Fibroblast of upper back skin (primary cell): ENCODE measurements at regions not wholly inside any gene's neighbourhood (a gene's known extent, or its start where the extent isn't known, plus 50 kb on each side); places are given as distances from the start of the nearest gene placed in this dataset.

Experiments
- DNase-seq: peaks from one replicate; pipeline ENCODE4 v3.0.0-alpha.2; 2013

- DNase-seq, result peak; percentile 94
Observed at GRCh38 chr3:146895026-146895749, 290.0 kb upstream of the PLSCR5 start.

- no peak for DNase-seq
Observed at GRCh38 chr3:146894406-146894805, 289.3 kb upstream of the PLSCR5 start.

DNA sequence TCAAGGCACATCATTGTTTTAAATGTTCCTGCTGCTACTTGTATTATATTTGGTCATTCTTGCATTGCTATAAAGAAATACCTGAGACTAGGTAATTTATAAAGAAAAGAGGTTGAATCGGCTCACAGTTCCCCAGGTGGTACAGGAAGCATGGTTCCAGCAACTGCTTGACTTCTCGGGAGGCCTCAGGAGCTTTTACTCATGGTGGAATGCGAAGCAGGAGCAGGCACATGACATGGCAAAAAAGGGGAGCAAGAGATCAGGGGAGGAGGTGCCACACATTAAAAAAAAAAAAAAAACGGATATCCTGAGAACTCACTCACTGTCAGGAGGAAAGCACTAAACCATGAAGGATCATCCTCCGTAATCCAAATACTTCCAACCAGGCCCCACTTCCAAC lies 286.9 kb upstream of the PLSCR5 start:
- DNase-seq, result no peak

DNA sequence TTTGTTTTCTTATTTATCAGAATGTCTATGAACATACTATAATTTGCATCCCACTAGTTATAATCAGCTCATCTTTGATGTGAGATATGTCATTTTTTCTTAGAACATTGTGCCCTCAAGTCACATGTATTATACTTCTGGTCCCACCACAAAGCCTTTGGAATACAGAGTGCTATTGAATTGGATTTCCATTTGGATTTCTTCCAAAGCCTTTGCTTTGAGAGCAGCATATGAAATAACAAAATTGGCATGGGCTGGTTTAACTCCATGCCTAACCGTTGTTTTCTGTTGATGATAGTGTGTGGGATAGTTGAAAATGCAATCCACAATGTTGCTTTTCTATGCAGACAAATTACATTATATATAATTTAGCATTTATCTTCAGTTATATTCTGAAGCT lies 284.5 kb upstream of the PLSCR5 start:
- no peak for DNase-seq

- no peak for DNase-seq
Observed at GRCh38 chr3:146888176-146888575, 283.0 kb upstream of the PLSCR5 start.

GRCh38 chr3:146884721-146885120 lies 279.6 kb upstream of the PLSCR5 start:
- DNase-seq, result peak; percentile 62

- DNase-seq, result peak; percentile 84
Observed at GRCh38 chr3:146884296-146884695, 279.1 kb upstream of the PLSCR5 start.

- DNase-seq, result peak; percentile 62
Observed at GRCh38 chr3:146883288-146883687, 278.1 kb upstream of the PLSCR5 start.

- peak; percentile 91 for DNase-seq
Observed at GRCh38 chr3:146881966-146882760, 277.0 kb upstream of the PLSCR5 start.

- peak; percentile 25 for DNase-seq
Observed at GRCh38 chr3:146881356-146881755, 276.2 kb upstream of the PLSCR5 start.

GRCh38 chr3:146873748-146874147 lies 268.6 kb upstream of the PLSCR5 start:
- DNase-seq, result no peak

DNA sequence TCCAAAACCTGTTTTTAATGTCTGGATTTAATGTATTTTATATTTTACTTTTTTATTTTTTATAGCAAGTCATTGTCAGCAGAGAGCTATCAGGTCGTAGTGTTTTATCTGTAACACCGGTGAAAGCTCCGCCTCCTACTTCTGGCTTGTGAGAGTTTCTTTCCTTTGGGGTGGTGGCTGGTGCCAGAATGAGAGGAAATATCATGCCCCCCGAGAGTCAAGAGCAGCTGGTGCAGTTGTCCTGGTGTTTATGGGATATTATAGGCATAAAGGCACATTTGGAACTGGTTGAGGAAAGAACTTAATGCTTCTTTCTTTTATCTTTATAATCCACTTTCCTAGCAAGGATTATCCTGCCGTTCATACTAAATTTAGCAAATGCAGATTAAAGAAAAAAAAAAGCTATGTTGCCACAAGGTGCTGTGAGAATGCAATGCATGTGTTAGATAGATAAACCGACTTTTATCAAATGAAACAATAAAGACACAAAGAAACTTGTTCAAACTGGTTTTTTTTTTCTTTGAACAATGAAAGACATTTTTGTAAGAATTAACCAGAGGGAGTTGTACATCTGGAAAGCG lies 260.1 kb upstream of the PLSCR5 start:
- DNase-seq, result no peak

DNA sequence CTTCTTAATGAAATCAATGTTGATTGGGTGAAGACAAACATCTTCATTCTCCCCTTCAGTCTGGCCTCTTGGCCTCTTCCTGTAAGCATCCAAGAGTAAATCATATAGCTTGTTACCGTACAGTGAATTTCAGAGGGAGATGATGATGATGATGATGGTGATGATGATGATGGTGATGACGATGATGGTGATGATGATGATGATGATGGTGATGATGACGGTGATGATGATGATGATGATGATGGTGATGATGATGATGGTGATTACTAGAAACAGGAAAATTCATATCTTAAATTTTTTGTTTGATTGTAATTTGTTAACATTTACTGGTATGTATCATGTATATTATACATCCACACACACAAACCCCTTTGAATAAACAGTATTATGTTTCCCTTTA lies 256.1 kb upstream of the PLSCR5 start:
- no peak for DNase-seq

DNA sequence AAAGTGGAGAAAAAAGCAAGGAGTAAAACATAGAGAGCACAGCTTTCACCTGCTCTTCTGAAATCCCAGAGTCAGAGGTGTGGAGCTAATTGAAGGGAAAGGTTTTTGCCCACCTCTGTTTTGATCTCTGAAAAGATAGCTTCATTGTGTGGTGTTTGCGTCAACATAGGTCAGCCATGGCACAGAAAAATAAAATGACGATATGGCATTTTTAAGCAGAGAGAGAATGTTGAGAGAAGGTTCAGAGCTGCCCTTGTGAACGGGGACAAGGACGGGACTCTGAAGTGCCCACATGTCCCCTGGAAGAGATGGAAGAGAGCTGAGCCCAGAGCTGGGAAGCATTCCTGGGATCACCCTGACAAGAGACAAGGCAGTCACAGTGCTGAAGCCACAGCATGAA lies 249.4 kb upstream of the PLSCR5 start:
- DNase-seq, result no peak

- no peak for DNase-seq
Observed at GRCh38 chr3:146851665-146852064, 246.5 kb upstream of the PLSCR5 start.

GRCh38 chr3:146845361-146845760 lies 240.2 kb upstream of the PLSCR5 start:
- DNase-seq, result no peak

GRCh38 chr3:146843476-146843875 lies 238.3 kb upstream of the PLSCR5 start:
- DNase-seq, result no peak

- no peak for DNase-seq
Observed at GRCh38 chr3:146839727-146840375, 234.7 kb upstream of the PLSCR5 start.

- DNase-seq, result peak; percentile 49
Observed at GRCh38 chr3:146838221-146838620, 233.1 kb upstream of the PLSCR5 start.

DNA sequence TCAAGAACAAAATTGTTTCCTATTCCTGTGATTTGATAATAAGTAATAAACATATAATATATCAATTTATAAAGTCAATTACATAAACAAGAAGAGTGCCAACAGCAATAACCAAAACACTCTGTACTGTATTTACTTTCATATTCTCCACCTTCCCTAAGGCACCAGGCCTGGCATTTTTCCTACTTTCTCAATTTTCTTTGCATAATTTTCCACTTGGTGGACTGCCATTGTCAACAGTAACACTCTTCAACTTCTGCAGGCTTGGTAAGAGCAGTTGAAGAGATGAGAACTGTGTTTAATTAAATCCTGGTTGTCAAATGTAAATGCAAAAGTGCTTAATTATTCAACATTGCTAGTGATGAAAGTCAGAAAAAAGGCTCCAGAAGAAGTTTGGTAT lies 229.8 kb upstream of the PLSCR5 start:
- DNase-seq, result peak; percentile 30

DNA sequence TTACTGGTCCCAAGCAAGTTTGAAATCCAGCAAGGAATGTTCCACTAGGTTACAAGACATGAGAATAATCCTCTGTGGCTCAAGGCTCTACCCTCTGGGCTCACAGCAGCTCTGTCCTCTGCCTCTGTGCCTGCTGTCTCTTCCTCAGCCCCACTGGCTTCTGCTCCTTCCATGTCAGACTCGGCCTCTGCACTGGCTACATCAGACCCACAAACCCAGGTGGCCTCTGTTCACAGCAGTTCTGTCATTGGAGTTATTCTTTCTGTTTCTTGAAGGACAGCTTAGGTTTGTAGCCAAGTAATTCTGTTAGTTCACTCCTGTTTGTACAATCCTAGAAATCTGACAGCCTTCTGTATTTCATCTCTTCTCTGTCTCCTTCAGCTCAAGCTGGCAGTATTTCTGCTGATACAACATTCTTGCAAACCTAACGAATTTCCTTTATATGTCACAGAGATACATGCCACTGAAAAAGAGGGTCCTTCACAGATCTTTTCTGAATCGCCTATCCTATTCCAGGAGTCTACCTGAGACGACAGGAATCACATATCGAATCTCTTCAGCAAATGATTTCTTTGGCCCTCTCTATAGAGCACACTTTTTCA lies 227.8 kb upstream of the PLSCR5 start:
- no peak for DNase-seq

DNA sequence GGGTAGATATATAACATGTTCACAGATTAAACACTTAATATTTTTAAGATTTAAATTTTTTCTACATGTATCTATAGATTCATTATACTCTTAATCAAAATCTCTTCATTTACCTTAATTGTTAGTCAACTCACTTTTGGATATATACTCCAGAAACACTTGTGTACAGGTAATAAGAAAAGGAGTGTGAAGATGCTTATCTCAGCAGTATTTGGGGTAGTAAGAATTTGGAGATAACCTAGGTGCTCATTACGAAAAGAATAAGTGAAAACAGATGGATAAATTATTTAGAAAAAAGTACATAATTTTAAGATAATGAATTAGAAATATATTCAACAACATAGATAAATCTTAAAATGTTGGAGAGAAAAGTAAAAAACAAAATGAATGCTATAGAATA lies 226.5 kb upstream of the PLSCR5 start:
- DNase-seq, result no peak

- no peak for DNase-seq
Observed at GRCh38 chr3:146830231-146830630, 225.1 kb upstream of the PLSCR5 start.
